ENCODE measurements at regions not wholly inside any gene's neighbourhood (a gene's known extent, or its start where the extent isn't known, plus 50 kb on each side); places are given as distances from the start of the nearest gene placed in this dataset.

- Histone ChIP-seq H3K9me3 (ENCODE audit: control insufficient read depth in 4 of 4, insufficient read depth in 3 of 4, low read length in 3 of 4) (peaks cover 0 to 6% (median 0%) of the 10 kb centered on the region in 4 donors), H3K4me3 (no peak overlapping the region), H3K9ac (ENCODE audit: insufficient read depth in 1 of 2, low read length in 2 of 2) (no peak overlapping the region), H3K36me3 (ENCODE audit: control insufficient read depth in 4 of 4, insufficient read depth in 4 of 4, low read length in 4 of 4) (no peaks in the 10 kb centered on the region), H3K27me3 (ENCODE audit: control insufficient read depth in 3 of 3, insufficient read depth in 3 of 3, low read length in 2 of 3) (no peaks in the 10 kb centered on the region), H3K4me1 (ENCODE audit: control insufficient read depth in 5 of 5, insufficient read depth in 5 of 5, low read length in 5 of 5) (no peaks in the 10 kb centered on the region), H3K27ac (ENCODE audit: low read depth in 1 of 2, low read length in 1 of 2) (no peak overlapping the region)
- WGBS, 2 donors = 68 to 82% methylated on average over 2 of the region's 2 CpGs
- no peak for TF ChIP-seq CTCF (IDR thresholded peaks at IDR 0.05; ENCODE audit: control extremely low read depth, extremely low read depth)
- no peak for DNase-seq
- ATAC-seq (ENCODE audit: insufficient read depth, low FRiP score) = no peak
Measured at GRCh38 chr2:223474893-223475292, 127.3 kb downstream of the SCG2 start.

GRCh38 chr2:223475901-223476300 is 126.3 kb downstream of the SCG2 start:
- DNase-seq = no peak
- ATAC-seq (ENCODE audit: insufficient read depth, low FRiP score) = no peak
- Histone ChIP-seq H3K27me3 (ENCODE audit: control insufficient read depth in 3 of 3, insufficient read depth in 3 of 3, low read length in 2 of 3) (no peaks in the 10 kb centered on the region), H3K27ac (ENCODE audit: low read depth in 1 of 2, low read length in 1 of 2) (no peak overlapping the region), H3K4me1 (ENCODE audit: control insufficient read depth in 5 of 5, insufficient read depth in 5 of 5, low read length in 5 of 5) (no peaks in the 10 kb centered on the region), H3K9me3 (ENCODE audit: control insufficient read depth in 4 of 4, insufficient read depth in 3 of 4, low read length in 3 of 4) (peaks cover 0 to 6% (median 0%) of the 10 kb centered on the region in 4 donors), H3K36me3 (ENCODE audit: control insufficient read depth in 4 of 4, insufficient read depth in 4 of 4, low read length in 4 of 4) (no peaks in the 10 kb centered on the region), H3K4me3 (no peak overlapping the region), H3K9ac (ENCODE audit: insufficient read depth in 1 of 2, low read length in 2 of 2) (no peak overlapping the region)
- no peak for TF ChIP-seq CTCF (IDR thresholded peaks at IDR 0.05; ENCODE audit: control extremely low read depth, extremely low read depth)
- WGBS, 2 donors = 77% methylated on average over 2 of the region's 2 CpGs

GRCh38 chr2:223477318-223477717 is 124.8 kb downstream of the SCG2 start:
- WGBS, 2 donors = 93 to 96% methylated on average over 1 of the region's 1 CpG
- no peak for TF ChIP-seq CTCF (IDR thresholded peaks at IDR 0.05; ENCODE audit: control extremely low read depth, extremely low read depth)
- no peak for DNase-seq

GRCh38 chr2:223481486-223481885 is 120.7 kb downstream of the SCG2 start:
- H3K27ac ChIP-seq (ENCODE audit: low read depth in 1 of 2, low read length in 1 of 2) = no peak overlapping the region
- ATAC-seq (ENCODE audit: insufficient read depth, low FRiP score) (no peak), DNase-seq (no peak)
- H3K9me3 ChIP-seq (ENCODE audit: control insufficient read depth in 4 of 4, insufficient read depth in 3 of 4, low read length in 3 of 4) = peaks cover 0 to 3% (median under 1%) of the 10 kb centered on the region in 4 donors
- no peaks in the 10 kb centered on the region for H3K4me1 ChIP-seq (ENCODE audit: control insufficient read depth in 5 of 5, insufficient read depth in 5 of 5, low read length in 5 of 5)
- no peak for TF ChIP-seq CTCF (IDR thresholded peaks at IDR 0.05; ENCODE audit: control extremely low read depth, extremely low read depth)
- no peak overlapping the region for H3K9ac ChIP-seq (ENCODE audit: insufficient read depth in 1 of 2, low read length in 2 of 2)
- H3K27me3 ChIP-seq (ENCODE audit: control insufficient read depth in 3 of 3, insufficient read depth in 3 of 3, low read length in 2 of 3) = no peaks in the 10 kb centered on the region
- no peaks in the 10 kb centered on the region for H3K36me3 ChIP-seq (ENCODE audit: control insufficient read depth in 4 of 4, insufficient read depth in 4 of 4, low read length in 4 of 4)
- WGBS, 2 donors = 89 to 92% methylated on average over 5 of the region's 5 CpGs
- H3K4me3 ChIP-seq = no peak overlapping the region

More at GRCh38 chr2:223477318-223477717, 124.8 kb downstream of the SCG2 start:
- H3K9ac ChIP-seq (ENCODE audit: insufficient read depth in 1 of 2, low read length in 2 of 2) = no peak overlapping the region
- H3K27me3 ChIP-seq (ENCODE audit: control insufficient read depth in 3 of 3, insufficient read depth in 3 of 3, low read length in 2 of 3) = no peaks in the 10 kb centered on the region
- peaks cover 0 to 4% (median 1%) of the 10 kb centered on the region in 4 donors for H3K9me3 ChIP-seq (ENCODE audit: control insufficient read depth in 4 of 4, insufficient read depth in 3 of 4, low read length in 3 of 4)
- H3K4me3 ChIP-seq = no peak overlapping the region
- no peak overlapping the region for H3K27ac ChIP-seq (ENCODE audit: low read depth in 1 of 2, low read length in 1 of 2)
- H3K36me3 ChIP-seq (ENCODE audit: control insufficient read depth in 4 of 4, insufficient read depth in 4 of 4, low read length in 4 of 4) = no peaks in the 10 kb centered on the region
- no peak for ATAC-seq (ENCODE audit: insufficient read depth, low FRiP score)
- H3K4me1 ChIP-seq (ENCODE audit: control insufficient read depth in 5 of 5, insufficient read depth in 5 of 5, low read length in 5 of 5) = no peaks in the 10 kb centered on the region

Data from lung (tissue), 11 donors.